ENCODE measurements at regions not wholly inside any gene's neighbourhood (a gene's known extent, or its start where the extent isn't known, plus 50 kb on each side); places are given as distances from the start of the nearest gene placed in this dataset.

DNA sequence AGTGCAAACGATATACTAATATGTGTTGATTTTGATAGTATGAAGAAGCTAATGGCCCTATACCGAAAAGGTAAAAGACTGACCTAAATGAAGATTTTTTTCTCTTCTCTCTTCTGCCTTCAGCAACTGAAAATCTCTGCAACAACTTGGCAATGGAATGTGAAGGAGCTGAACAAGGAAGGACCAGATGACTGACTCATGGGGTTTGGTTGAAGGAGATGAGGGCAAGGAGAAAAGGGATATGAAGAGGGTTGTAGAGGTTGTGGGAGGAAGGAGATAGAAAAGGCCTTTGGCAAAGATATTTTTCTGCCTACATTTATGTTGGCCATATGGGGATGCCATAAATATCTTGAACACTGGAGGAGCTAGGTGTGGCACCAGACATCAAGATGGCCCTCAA lies 129.7 kb upstream of the CHD1 start:
- TF ChIP-seq, protein P1, sequence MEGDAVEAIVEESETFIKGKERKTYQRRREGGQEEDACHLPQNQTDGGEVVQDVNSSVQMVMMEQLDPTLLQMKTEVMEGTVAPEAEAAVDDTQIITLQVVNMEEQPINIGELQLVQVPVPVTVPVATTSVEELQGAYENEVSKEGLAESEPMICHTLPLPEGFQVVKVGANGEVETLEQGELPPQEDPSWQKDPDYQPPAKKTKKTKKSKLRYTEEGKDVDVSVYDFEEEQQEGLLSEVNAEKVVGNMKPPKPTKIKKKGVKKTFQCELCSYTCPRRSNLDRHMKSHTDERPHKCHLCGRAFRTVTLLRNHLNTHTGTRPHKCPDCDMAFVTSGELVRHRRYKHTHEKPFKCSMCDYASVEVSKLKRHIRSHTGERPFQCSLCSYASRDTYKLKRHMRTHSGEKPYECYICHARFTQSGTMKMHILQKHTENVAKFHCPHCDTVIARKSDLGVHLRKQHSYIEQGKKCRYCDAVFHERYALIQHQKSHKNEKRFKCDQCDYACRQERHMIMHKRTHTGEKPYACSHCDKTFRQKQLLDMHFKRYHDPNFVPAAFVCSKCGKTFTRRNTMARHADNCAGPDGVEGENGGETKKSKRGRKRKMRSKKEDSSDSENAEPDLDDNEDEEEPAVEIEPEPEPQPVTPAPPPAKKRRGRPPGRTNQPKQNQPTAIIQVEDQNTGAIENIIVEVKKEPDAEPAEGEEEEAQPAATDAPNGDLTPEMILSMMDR (IDR thresholded peaks at IDR 0.05): no peak
- TF ChIP-seq POLR2AphosphoS5 (IDR thresholded peaks at IDR 0.05): no peak
- TF ChIP-seq POLR2A (IDR thresholded peaks at IDR 0.05): no peak
- no peak for TF ChIP-seq EP300 (IDR thresholded peaks at IDR 0.05)
